Breast epithelium (tissue), 3 donors: ENCODE measurements at regions not wholly inside any gene's neighbourhood (a gene's known extent, or its start where the extent isn't known, plus 50 kb on each side); places are given as distances from the start of the nearest gene placed in this dataset.

Source experiments
- CTCF ChIP-seq, 3 donors: fragments of 450-650 bp; IDR thresholded peaks; one replicate each; pipeline ENCODE4 v1.5.1; 2016 to 2017; ENCODE audit warnings: antibody characterized with exemption in 3 of 3, mild to moderate bottlenecking in 3 of 3, moderate library complexity in 3 of 3
- POLR2AphosphoS5 ChIP-seq, 3 donors: sonication (generic); formaldehyde crosslinking; IDR thresholded peaks; one replicate each; pipeline ENCODE4 v1.6.1; 2017; ENCODE audit warnings: antibody characterized with exemption in 3 of 3

GRCh38 chr16:86166414-86166813, 267.5 kb downstream of the IRF8 start:
- TF ChIP-seq CTCF (IDR thresholded peaks at IDR 0.05) (no peak), POLR2AphosphoS5 (IDR thresholded peaks at IDR 0.05) (no peak)
